ENCODE measurements at regions not wholly inside any gene's neighbourhood (a gene's known extent, or its start where the extent isn't known, plus 50 kb on each side); places are given as distances from the start of the nearest gene placed in this dataset.

DNA sequence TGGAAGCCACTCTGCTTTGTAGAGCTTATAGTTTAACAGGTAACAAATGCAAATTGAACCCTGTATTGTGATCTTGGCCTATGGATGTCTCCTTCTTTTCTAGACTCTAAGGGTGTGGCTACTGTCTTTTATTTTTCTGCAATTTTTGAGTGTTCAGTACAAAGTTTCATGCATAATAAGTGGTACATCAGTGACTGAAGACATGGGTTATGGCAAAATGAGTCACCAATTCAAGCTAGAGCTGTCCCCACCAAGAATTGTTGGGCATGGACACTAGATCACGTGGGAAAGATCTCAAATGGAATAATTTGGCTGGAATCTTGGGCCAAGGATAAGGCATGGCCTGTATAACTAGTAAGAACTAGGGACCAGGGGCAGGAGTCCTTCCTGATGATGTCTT is 228.4 kb upstream of the N4BP1 start:
- Mint-ChIP-seq H3K27ac (ENCODE audit: unreplicated experiment) (no peak overlapping the region), H3K27me3 (ENCODE audit: unreplicated experiment) (no peaks in the 10 kb centered on the region), H3K4me3 (ENCODE audit: unreplicated experiment) (no peak overlapping the region), H3K36me3 (ENCODE audit: unreplicated experiment) (no peaks in the 10 kb centered on the region), H3K4me1 (ENCODE audit: low read depth, unreplicated experiment) (no peaks in the 10 kb centered on the region), H3K9me3 (ENCODE audit: unreplicated experiment) (no peaks in the 10 kb centered on the region)
- no peak for TF ChIP-seq CTCF (IDR thresholded peaks at IDR 0.05; ENCODE audit: partially characterized antibody, unreplicated experiment)
- no peak for DNase-seq

GRCh38 chr16:48836636-48837035 is 226.7 kb upstream of the N4BP1 start:
- H3K36me3 Mint-ChIP-seq (ENCODE audit: unreplicated experiment): no peaks in the 10 kb centered on the region
- H3K4me1 Mint-ChIP-seq (ENCODE audit: low read depth, unreplicated experiment): no peaks in the 10 kb centered on the region
- TF ChIP-seq CTCF (IDR thresholded peaks at IDR 0.05; ENCODE audit: partially characterized antibody, unreplicated experiment): no peak
- H3K27ac Mint-ChIP-seq (ENCODE audit: unreplicated experiment): no peak overlapping the region
- no peak for DNase-seq
- H3K27me3 Mint-ChIP-seq (ENCODE audit: unreplicated experiment): no peaks in the 10 kb centered on the region
- H3K9me3 Mint-ChIP-seq (ENCODE audit: unreplicated experiment): no peaks in the 10 kb centered on the region
- H3K4me3 Mint-ChIP-seq (ENCODE audit: unreplicated experiment): no peak overlapping the region

DNA sequence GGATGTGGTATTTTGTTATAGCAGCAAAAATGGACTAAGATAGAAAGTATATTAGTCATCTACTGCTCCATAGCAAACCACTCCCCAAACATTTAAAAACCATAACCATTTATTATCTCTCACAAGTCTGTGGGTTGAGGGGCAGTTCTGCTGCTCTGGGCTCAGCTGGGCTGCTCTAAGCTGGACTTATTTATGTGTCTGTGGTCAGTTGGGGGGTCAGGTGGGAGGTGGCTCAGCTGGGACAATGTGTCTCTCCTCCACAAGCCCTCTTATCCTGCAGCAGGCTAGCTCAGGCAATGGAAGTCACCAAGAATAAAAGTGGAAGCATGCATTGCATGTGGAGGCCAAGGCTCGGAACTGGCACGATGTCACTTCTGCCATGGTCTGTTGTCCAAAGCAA is 226.1 kb upstream of the N4BP1 start:
- no peak overlapping the region for H3K27ac Mint-ChIP-seq (ENCODE audit: unreplicated experiment)
- H3K4me1 Mint-ChIP-seq (ENCODE audit: low read depth, unreplicated experiment): peaks cover 3% of the 10 kb centered on the region
- H3K9me3 Mint-ChIP-seq (ENCODE audit: unreplicated experiment): no peaks in the 10 kb centered on the region
- H3K4me3 Mint-ChIP-seq (ENCODE audit: unreplicated experiment): no peak overlapping the region
- TF ChIP-seq CTCF (IDR thresholded peaks at IDR 0.05; ENCODE audit: partially characterized antibody, unreplicated experiment): no peak
- H3K27me3 Mint-ChIP-seq (ENCODE audit: unreplicated experiment): no peaks in the 10 kb centered on the region
- no peak for DNase-seq
- H3K36me3 Mint-ChIP-seq (ENCODE audit: unreplicated experiment): no peaks in the 10 kb centered on the region

DNA sequence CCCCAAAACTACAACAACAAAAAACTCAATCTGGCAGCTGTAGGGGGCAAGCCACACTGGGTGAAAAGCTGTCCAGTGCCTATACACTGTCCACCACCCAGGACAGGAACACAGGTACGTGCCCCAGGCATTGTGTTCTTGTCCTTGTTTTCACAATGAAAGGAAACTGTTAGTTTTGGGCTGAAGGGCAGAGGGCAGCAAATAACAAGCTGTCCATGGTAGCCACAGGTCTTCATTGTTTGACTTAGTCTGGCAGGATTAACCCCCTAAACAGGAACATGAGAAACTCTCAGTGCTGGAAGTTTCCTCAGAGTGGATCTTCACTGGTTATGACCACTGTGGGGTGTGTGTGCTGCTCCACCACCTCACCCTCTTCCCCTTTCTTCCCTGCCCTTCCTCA is 224.6 kb upstream of the N4BP1 start:
- Mint-ChIP-seq H3K9me3 (ENCODE audit: unreplicated experiment) (no peaks in the 10 kb centered on the region), H3K27ac (ENCODE audit: unreplicated experiment) (no peak overlapping the region), H3K27me3 (ENCODE audit: unreplicated experiment) (no peaks in the 10 kb centered on the region), H3K4me3 (ENCODE audit: unreplicated experiment) (no peak overlapping the region), H3K4me1 (ENCODE audit: low read depth, unreplicated experiment) (peaks cover 5% of the 10 kb centered on the region), H3K36me3 (ENCODE audit: unreplicated experiment) (no peaks in the 10 kb centered on the region)
- DNase-seq: no peak
- no peak for TF ChIP-seq CTCF (IDR thresholded peaks at IDR 0.05; ENCODE audit: partially characterized antibody, unreplicated experiment)

- no peak overlapping the region for H3K4me3 Mint-ChIP-seq (ENCODE audit: unreplicated experiment)
- TF ChIP-seq CTCF (IDR thresholded peaks at IDR 0.05; ENCODE audit: partially characterized antibody, unreplicated experiment): no peak
- no peaks in the 10 kb centered on the region for H3K27me3 Mint-ChIP-seq (ENCODE audit: unreplicated experiment)
- no peaks in the 10 kb centered on the region for H3K36me3 Mint-ChIP-seq (ENCODE audit: unreplicated experiment)
- H3K4me1 Mint-ChIP-seq (ENCODE audit: low read depth, unreplicated experiment): peaks cover 5% of the 10 kb centered on the region
- no peak overlapping the region for H3K27ac Mint-ChIP-seq (ENCODE audit: unreplicated experiment)
- H3K9me3 Mint-ChIP-seq (ENCODE audit: unreplicated experiment): no peaks in the 10 kb centered on the region
- DNase-seq: no peak
Observed at GRCh38 chr16:48833461-48833860, 223.5 kb upstream of the N4BP1 start.

Data from glutamatergic neuron (in vitro differentiated cells).